ENCODE measurements at regions not wholly inside any gene's neighbourhood (a gene's known extent, or its start where the extent isn't known, plus 50 kb on each side); places are given as distances from the start of the nearest gene placed in this dataset.

- TF ChIP-seq POLR2A (IDR thresholded peaks at IDR 0.05) (no peak), CTCF (IDR thresholded peaks at IDR 0.05) (no peak)
Measured at GRCh38 chr5:83000922-83001321, 76.3 kb downstream of the TMEM167A start.

Data from uterus (tissue), 2 donors.